GM23338 (cell line): ENCODE measurements at regions not wholly inside any gene's neighbourhood (a gene's known extent, or its start where the extent isn't known, plus 50 kb on each side); places are given as distances from the start of the nearest gene placed in this dataset.

ENCODE experiments used
- ATAC-seq: fragments of 200-7000 bp; cut with Tn5 transposase; 3 replicates; pipeline ENCODE4 v1.9.1; 2020
- DNase-seq: peaks from one replicate; pipeline ENCODE4 v3.0.0-alpha.2; 2015; ENCODE audit warnings: low spot score
- H2AFZ ChIP-seq: fragments of 200-600 bp; sonication (generic); 2 replicates; pipeline ENCODE4 v1.8.0; 2016; ENCODE audit warnings: antibody characterized with exemption, mild to moderate bottlenecking, moderate library complexity
- H3F3A ChIP-seq: fragments of 200-600 bp; sonication (generic); replicated peaks from 2 replicates; pipeline ENCODE4 v1.8.0; 2017; ENCODE audit warnings: antibody characterized with exemption, mixed run types, low read depth
- H3K27ac ChIP-seq: fragments of 200-600 bp; sonication (generic); 2 replicates; pipeline ENCODE4 v1.6.1; 2016; ENCODE audit warnings: low read depth
- H3K27me3 ChIP-seq: fragments of 200-600 bp; sonication (generic); 2 replicates; pipeline ENCODE4 v1.8.0; 2016; ENCODE audit warnings: mild to moderate bottlenecking, mixed run types, moderate library complexity; ENCODE audit not compliant: insufficient read depth
- H3K36me3 ChIP-seq: fragments of 200-600 bp; sonication (generic); 2 replicates; pipeline ENCODE4 v1.8.0; 2016; ENCODE audit warnings: mild to moderate bottlenecking; ENCODE audit not compliant: insufficient read depth
- H3K4me1 ChIP-seq: fragments of 200-600 bp; sonication (generic); 2 replicates; pipeline ENCODE4 v1.8.0; 2016; ENCODE audit warnings: mild to moderate bottlenecking, moderate library complexity; ENCODE audit not compliant: insufficient read depth
- H3K4me2 ChIP-seq: fragments of 200-600 bp; sonication (generic); 2 replicates; pipeline ENCODE4 v1.7.1; 2017; ENCODE audit warnings: mixed run types
- H3K4me3 ChIP-seq: fragments of 200-600 bp; sonication (generic); 2 replicates; pipeline ENCODE4 v1.6.1; 2016; ENCODE audit warnings: mixed run types
- H3K79me2 ChIP-seq: fragments of 200-600 bp; sonication (generic); replicated peaks from 2 replicates; pipeline ENCODE4 v1.8.0; 2017; ENCODE audit warnings: mild to moderate bottlenecking; ENCODE audit not compliant: insufficient read depth
- H3K9me2 ChIP-seq: fragments of 200-600 bp; sonication (generic); 2 replicates; pipeline ENCODE4 v1.8.0; 2017; ENCODE audit not compliant: insufficient read depth
- H4K20me1 ChIP-seq: fragments of 200-600 bp; sonication (generic); replicated peaks from 2 replicates; pipeline ENCODE4 v1.8.0; 2017; ENCODE audit warnings: mild to moderate bottlenecking; ENCODE audit not compliant: insufficient read depth
- H3K27ac Mint-ChIP-seq: 2 replicates; pipeline ENCODE4 v1.8.0; 2020; ENCODE audit warnings: inconsistent platforms, mild to moderate bottlenecking, moderate library complexity, mixed read lengths
- H3K27me3 Mint-ChIP-seq: 3 replicates; pipeline ENCODE4 v1.8.0; 2022; ENCODE audit warnings: low read depth, mild to moderate bottlenecking, moderate library complexity, mixed read lengths, inconsistent platforms; ENCODE audit not compliant: insufficient read depth, poor library complexity
- H3K36me3 Mint-ChIP-seq: 3 replicates; pipeline ENCODE4 v1.8.0; 2021; ENCODE audit warnings: low read depth, mild to moderate bottlenecking, inconsistent platforms, moderate library complexity, mixed read lengths
- H3K4me1 Mint-ChIP-seq: 3 replicates; pipeline ENCODE4 v1.8.0; 2020; ENCODE audit warnings: mild to moderate bottlenecking, inconsistent platforms, mixed read lengths
- H3K4me3 Mint-ChIP-seq: 3 replicates; pipeline ENCODE4 v1.8.0; 2021; ENCODE audit warnings: moderate library complexity, mild to moderate bottlenecking, inconsistent platforms, mixed read lengths
- H3K9me3 Mint-ChIP-seq: 3 replicates; pipeline ENCODE4 v1.8.0; 2020; ENCODE audit warnings: moderate library complexity, mild to moderate bottlenecking, inconsistent platforms, mixed read lengths
- CREB1 ChIP-seq: fragments of 250-450 bp; sonication (Bioruptor Pico); IDR thresholded peaks from 2 replicates; pipeline ENCODE4 v1.5.0; 2020; ENCODE audit warnings: low read depth, mild to moderate bottlenecking, moderate library complexity
- CTCF ChIP-seq, 2 experiments: fragments of 200-600 bp in 1 of 2; sonication (generic) in 1 of 2; conservative IDR thresholded peaks; 2 replicates each; pipeline versions ENCODE4 v1.5.1 to v1.6.1; 2016 to 2017; ENCODE audit warnings: antibody characterized with exemption in 2 of 2, low read depth in 2 of 2, mild to moderate bottlenecking in 2 of 2, moderate library complexity in 1 of 2
- ETS1 ChIP-seq: IDR thresholded peaks from 2 replicates; pipeline ENCODE4 v1.6.1; 2016; ENCODE audit warnings: antibody characterized with exemption
- EZH2 ChIP-seq: fragments of 200-600 bp; sonication (generic); IDR thresholded peaks from one replicate; pipeline ENCODE4 v1.8.0; 2017; ENCODE audit warnings: antibody characterized with exemption, mild to moderate bottlenecking, low read depth; ENCODE audit not compliant: unreplicated experiment
- EZH2phosphoT487 ChIP-seq: fragments of 200-600 bp; sonication (generic); IDR thresholded peaks from one replicate; pipeline ENCODE4 v1.8.1; 2018; ENCODE audit warnings: antibody characterized with exemption; ENCODE audit not compliant: unreplicated experiment
- JUNB ChIP-seq: IDR thresholded peaks from one replicate; pipeline ENCODE4 v1.6.1; 2016; ENCODE audit warnings: antibody characterized with exemption; ENCODE audit not compliant: unreplicated experiment
- NANOG ChIP-seq: IDR thresholded peaks from 2 replicates; pipeline ENCODE4 v1.6.1; 2016; ENCODE audit warnings: antibody characterized with exemption, borderline replicate concordance
- POLR2AphosphoS5 ChIP-seq: IDR thresholded peaks from 2 replicates; pipeline ENCODE4 v1.6.1; 2016; ENCODE audit warnings: antibody characterized with exemption, low read depth
- REST ChIP-seq: IDR thresholded peaks from one replicate; pipeline ENCODE4 v1.6.1; 2018; ENCODE audit warnings: antibody characterized with exemption; ENCODE audit not compliant: unreplicated experiment
- STAT1 ChIP-seq: IDR thresholded peaks from one replicate; pipeline ENCODE4 v1.6.1; 2016; ENCODE audit warnings: antibody characterized with exemption; ENCODE audit not compliant: unreplicated experiment
- ZNF114 ChIP-seq: fragments of 250-450 bp; sonication (Bioruptor Pico); IDR thresholded peaks from 2 replicates; pipeline ENCODE4 v1.5.0; 2020; ENCODE audit warnings: mild to moderate bottlenecking, moderate library complexity
- ZNF331 ChIP-seq: fragments of 250-450 bp; sonication (Bioruptor Pico); IDR thresholded peaks from 2 replicates; pipeline ENCODE4 v1.5.0; 2020; ENCODE audit warnings: low read depth, mild to moderate bottlenecking, moderate library complexity
- ZNF462 ChIP-seq: fragments of 250-450 bp; sonication (Bioruptor Pico); IDR thresholded peaks from 2 replicates; pipeline ENCODE4 v1.5.0; 2020; ENCODE audit warnings: mild to moderate bottlenecking, moderate library complexity

- TF ChIP-seq EZH2phosphoT487 = no peak
- TF ChIP-seq ZNF114 = no peak
- TF ChIP-seq EZH2 = no peak
- no peak for TF ChIP-seq REST
- no peak for TF ChIP-seq ETS1
- TF ChIP-seq ZNF462 (CRISPR knock-in tag) = no peak
- TF ChIP-seq STAT1 = no peak
- no peak for TF ChIP-seq ZNF331 (CRISPR knock-in tag)
- no peak for TF ChIP-seq JUNB
- TF ChIP-seq CREB1 (CRISPR knock-in tag) = no peak
- no peak for TF ChIP-seq CTCF (conservative IDR thresholded peaks at IDR 0.05; ENCODE audit: low read depth in 2 of 2)
- no peak for TF ChIP-seq POLR2AphosphoS5
- no peak for TF ChIP-seq NANOG
- Histone ChIP-seq H4K20me1 (no peaks in the 10 kb centered on the region), H3K4me3 (no peak overlapping the region), H3F3A (no peaks in the 10 kb centered on the region), H3K27me3 (no peaks in the 10 kb centered on the region), H2AFZ (no peak overlapping the region), H3K27ac (no peak overlapping the region), H3K79me2 (no peaks in the 10 kb centered on the region), H3K36me3 (no peaks in the 10 kb centered on the region), H3K4me2 (no peak overlapping the region), H3K9me2 (no peaks in the 10 kb centered on the region), H3K4me1 (no peaks in the 10 kb centered on the region)
- H3K4me3 Mint-ChIP-seq = no peak overlapping the region
- peaks cover 8% of the 10 kb centered on the region; the same call in 1 of the 3 replicates for H3K9me3 Mint-ChIP-seq
- no peak for ATAC-seq
- H3K27me3 Mint-ChIP-seq = peaks cover 5% of the 10 kb centered on the region
- no peaks in the 10 kb centered on the region for H3K36me3 Mint-ChIP-seq
- no peak overlapping the region for H3K27ac Mint-ChIP-seq
- H3K4me1 Mint-ChIP-seq = no peaks in the 10 kb centered on the region
- no peak for DNase-seq
Observed at GRCh38 chr3:43198301-43198700, 88.0 kb upstream of the SNRK start.
